HUDEP-2 (cell line): ENCODE measurements at regions not wholly inside any gene's neighbourhood (a gene's known extent, or its start where the extent isn't known, plus 50 kb on each side); places are given as distances from the start of the nearest gene placed in this dataset.
"Not testable (repeated sequence)": the region's sequence is repeated elsewhere in the genome, so short reads cannot be mapped to it uniquely, and the experiment has no call there.

Source experiments
- DNase-seq, 76 experiments: peaks; one replicate each; lab custom pipeline; 2025; ENCODE audit not compliant: unreplicated experiment in 76 of 76; lab: John Stamatoyannopoulos, UW

- DNase-seq = no peak
Observed at GRCh38 chr16:66121466-66121865, 245.0 kb upstream of the CDH5 start.

DNA sequence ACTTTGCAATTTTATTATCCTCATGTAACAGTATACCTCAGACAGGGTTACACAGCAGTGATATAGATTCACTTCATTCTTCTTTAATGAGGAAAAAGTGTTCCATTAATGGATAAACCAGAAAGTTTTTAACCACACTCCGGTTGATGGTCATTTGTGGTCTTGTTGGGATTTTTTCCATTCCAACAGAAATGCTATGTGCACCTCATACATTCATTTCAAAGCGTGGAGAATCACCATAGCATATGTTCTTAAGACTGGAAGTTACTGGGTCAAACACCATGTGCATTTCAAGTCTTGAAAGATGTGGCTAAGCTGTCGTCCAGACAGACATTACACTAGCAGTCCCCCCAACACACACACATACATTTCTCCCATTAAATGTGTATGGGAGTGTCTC, 245.8 kb upstream of the CDH5 start:
- DNase-seq = no peak

- no peak for DNase-seq
Observed at GRCh38 chr16:66116163-66117002, 250.1 kb upstream of the CDH5 start.

DNA sequence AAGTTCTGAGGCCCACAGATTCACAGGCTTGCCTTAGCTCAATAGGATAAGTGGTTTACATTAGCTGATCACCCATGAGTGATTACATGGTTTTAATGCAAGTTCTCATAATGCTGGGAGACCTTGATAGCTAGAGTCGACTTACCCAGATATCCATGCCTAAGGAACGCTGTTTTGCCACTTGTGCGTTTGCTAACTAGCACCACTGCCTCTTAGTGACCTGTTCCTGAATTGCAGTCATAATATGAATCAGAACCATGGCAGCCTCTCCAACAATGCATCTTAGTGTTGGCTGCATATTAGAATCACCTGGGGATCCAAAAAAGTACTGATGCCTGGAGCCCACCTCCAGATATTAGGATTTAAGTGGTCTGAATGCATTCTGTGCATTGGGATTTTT, 251.1 kb upstream of the CDH5 start:
- DNase-seq = no peak

- DNase-seq = no peak
Observed at GRCh38 chr16:66113223-66113622, 253.3 kb upstream of the CDH5 start.

DNA sequence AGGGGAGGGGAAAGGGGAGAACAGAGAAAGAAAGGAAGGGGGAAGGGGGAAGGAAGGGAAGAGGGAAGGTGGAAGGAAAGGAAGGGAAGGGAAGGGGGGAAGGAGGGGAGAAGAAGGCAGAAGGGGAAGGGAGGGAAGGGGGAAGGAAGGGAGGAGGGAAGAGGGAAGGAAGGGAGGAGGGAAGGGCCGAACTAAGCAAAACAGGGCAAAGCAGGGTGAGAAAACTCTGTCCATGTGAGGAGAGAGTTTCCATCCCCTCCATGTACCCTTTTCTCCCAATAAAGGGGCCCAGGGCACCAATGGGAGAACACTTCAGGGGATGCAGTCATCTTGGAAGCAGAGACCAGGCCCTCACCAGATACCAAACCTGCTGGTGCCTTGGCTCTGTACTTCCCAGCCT, 256.8 kb upstream of the CDH5 start:
- DNase-seq = no peak

DNA sequence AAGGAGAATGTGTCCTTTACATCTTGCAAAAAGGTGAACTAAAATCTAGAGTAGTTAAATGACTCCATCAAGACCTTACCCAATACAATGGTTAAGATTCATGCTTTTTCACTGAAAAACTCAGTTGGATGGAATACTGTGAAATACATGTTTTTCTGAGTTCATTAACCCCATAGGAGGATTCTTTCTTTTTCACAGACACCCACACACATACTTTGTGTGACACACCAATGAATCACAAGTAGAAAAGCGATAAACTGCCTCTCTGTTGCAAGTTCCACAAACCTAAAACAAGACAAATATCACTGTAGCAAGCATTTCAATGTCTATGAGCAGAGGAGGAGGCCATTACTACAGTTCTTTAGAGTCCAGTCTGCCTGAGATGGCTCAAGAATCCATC, 258.8 kb upstream of the CDH5 start:
- no peak for DNase-seq

- DNase-seq = no peak
Observed at GRCh38 chr16:66103211-66103610, 263.3 kb upstream of the CDH5 start.

DNA sequence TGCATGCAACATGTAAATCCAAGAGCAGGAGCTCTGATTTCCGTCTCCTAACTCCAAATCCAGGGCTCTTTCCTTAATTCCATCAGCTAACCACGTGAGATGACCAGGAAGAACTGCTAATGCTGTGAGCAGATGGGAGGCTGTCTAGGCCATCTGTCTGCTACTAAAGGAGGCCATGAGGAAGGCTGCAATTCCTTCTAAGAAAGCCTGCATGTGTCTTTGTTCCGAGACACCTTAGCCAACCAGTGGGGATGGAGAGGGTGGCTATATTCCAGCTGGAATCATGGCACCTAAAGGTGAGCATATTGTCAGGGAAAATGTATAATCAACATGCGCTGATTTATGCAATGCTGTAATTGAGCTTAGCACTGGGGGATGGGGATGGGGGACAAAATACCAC, 267.2 kb upstream of the CDH5 start:
- DNase-seq = no peak

- no peak for DNase-seq
Observed at GRCh38 chr16:66097751-66098150, 268.7 kb upstream of the CDH5 start.

DNA sequence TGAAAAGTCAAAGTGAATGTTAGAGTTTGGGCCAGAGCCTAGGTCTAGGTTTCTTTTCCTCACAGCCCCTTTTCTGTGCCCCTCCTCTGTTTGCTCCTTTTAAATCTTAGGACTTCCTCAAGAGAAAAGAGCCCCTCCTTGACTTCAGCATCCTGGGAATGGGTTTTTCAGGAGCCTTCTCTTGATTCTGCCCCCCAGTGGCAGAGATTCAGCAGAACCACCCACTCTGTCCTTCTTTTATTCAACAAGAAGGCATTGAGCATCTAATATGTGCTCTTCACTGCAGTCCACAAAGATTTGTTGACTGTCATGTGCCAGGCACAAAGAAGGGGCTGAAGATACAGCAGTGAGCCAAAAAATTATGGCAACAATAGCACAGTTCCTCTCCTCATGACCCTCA, 270.8 kb upstream of the CDH5 start:
- no peak for DNase-seq

DNA sequence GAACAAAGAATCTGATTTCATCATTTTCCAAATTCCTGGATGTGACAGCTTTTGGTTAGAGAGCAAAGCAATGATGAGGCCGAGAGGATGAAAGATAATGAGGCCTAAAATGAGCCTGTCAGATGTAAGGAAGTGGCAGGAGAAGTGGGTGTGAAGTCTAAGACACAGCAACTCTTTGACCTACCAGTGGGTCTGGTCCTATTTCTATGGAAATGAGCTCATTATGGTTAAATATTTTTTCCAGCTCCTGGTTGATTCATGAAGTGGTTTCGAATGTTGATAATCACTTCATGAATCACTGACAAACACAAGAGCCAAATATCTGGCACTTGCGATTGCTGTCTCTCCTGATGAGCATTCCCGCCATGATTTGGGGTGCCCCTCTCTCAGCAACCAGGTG, 273.3 kb upstream of the CDH5 start:
- no peak for DNase-seq

DNA sequence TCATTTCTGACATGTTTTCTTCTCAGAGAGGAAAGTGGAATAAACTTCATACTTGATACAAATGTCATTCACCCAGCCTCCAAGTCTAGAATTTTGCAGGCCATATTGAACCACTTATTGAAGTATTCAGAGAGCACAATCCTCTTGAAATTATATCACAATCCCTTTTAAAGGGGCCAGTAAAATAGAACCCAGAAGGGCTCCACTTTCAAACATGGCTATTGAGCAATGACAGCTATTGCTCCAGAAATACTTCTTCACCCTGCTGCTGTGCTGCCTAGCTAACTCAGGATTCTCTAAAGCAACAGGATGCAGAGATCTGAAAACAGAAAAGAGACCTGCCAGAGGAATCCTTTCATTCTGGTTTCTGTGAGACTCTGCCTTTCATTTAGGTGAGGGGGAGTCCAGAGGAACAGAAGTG, 275.0 kb upstream of the CDH5 start:
- no peak for DNase-seq

GRCh38 chr16:66088681-66089080, 277.8 kb upstream of the CDH5 start:
- DNase-seq = no peak

DNA sequence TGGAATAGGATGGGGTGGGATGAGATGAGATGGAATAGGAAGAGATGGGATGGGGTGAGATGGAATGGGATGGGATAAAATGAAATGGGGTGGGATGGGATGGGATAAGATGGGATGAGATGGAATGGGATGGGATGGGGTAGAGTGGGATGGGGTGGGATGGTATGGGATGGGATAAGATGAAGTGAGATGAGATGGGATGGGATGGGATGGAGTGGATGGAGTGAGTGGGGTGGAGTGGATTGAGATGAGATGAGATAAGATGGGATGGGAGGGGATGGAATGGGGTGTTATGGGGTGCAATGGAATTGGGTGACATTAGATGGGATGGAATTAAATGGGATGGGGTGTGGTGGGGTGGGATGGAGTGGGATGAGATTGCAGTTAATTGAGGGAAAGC, 279.2 kb upstream of the CDH5 start:
- DNase-seq = no peak

- DNase-seq = no peak
Observed at GRCh38 chr16:66085651-66086050, 280.8 kb upstream of the CDH5 start.

GRCh38 chr16:66084731-66085130, 281.8 kb upstream of the CDH5 start:
- not testable (repeated sequence) for DNase-seq

DNA sequence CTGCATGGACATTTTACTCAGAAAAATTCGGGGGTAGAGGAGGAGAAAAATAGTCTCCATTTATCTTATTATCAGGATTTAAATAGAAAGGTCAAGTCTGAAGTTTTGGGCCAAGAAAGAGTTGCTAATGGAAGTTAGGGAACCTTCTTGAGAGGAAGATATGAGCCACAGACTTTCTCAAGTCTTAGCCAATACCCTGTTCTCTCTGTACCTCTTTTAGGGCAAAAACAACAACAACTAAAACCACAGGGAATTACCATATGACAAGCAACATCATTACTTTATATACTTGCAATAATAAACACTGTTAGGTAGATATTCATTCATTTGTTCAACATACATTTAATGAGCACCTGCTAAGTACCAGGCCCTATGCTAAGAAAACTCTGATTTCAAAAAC, 282.2 kb upstream of the CDH5 start:
- no peak for DNase-seq

DNA sequence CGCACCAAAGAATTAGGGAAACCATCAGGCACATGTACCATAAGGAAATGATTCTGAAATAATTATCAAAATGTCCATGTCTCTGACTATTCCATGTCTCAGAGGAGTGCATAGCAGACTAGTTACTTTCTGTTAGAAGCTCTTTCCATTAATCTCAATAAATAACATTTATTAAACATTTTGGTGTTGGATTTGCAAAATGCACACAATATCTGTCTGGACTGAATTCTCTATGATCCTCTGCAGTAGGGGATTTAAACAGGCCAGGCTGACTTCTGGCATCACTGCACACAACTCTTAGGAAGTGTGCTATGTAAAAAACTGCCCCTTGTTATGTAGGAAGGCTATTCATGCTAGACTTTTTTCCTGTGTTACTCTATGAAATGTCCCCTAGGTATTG, 283.3 kb upstream of the CDH5 start:
- DNase-seq = no peak

GRCh38 chr16:66082424-66082823, 284.1 kb upstream of the CDH5 start:
- no peak for DNase-seq

GRCh38 chr16:66081775-66082366, 284.6 kb upstream of the CDH5 start:
- DNase-seq = no peak

- DNase-seq = no peak
Observed at GRCh38 chr16:66079671-66080334, 286.7 kb upstream of the CDH5 start.
